DOHH2 (cell line): ENCODE measurements at regions not wholly inside any gene's neighbourhood (a gene's known extent, or its start where the extent isn't known, plus 50 kb on each side); places are given as distances from the start of the nearest gene placed in this dataset.

Experiments used
- H3F3A ChIP-seq: fragments of 200-600 bp; sonication (generic), shearing (Covaris generic); 2 replicates; pipeline ENCODE4 v1.6.0; 2016; ENCODE audit warnings: antibody characterized with exemption, mild to moderate bottlenecking; ENCODE audit not compliant: control insufficient read depth, insufficient read depth
- H3K27ac ChIP-seq: fragments of 200-600 bp; sonication (generic); 2 replicates; pipeline ENCODE4 v1.5.1; 2014; ENCODE audit warnings: low read depth, mild to moderate bottlenecking, low read length, moderate library complexity
- H3K27me3 ChIP-seq: fragments of 200-600 bp; sonication (generic); 2 replicates; pipeline ENCODE4 v1.6.1; 2014; ENCODE audit warnings: mild to moderate bottlenecking, low read length, mixed read lengths; ENCODE audit not compliant: control insufficient read depth
- H3K36me3 ChIP-seq: fragments of 200-600 bp; sonication (generic); 2 replicates; pipeline ENCODE4 v1.6.1; 2014; ENCODE audit warnings: mild to moderate bottlenecking, low read length, moderate library complexity, mixed read lengths; ENCODE audit not compliant: control insufficient read depth
- H3K4me1 ChIP-seq: fragments of 200-600 bp; sonication (generic); 2 replicates; pipeline ENCODE4 v1.6.1; 2014; ENCODE audit warnings: mild to moderate bottlenecking, low read length, mixed read lengths; ENCODE audit not compliant: control insufficient read depth
- H3K4me2 ChIP-seq: fragments of 200-600 bp; sonication (generic); 2 replicates; pipeline ENCODE4 v1.6.0; 2014; ENCODE audit warnings: mild to moderate bottlenecking, low read length, moderate library complexity
- H3K4me3 ChIP-seq: fragments of 200-600 bp; sonication (generic); 2 replicates; pipeline ENCODE4 v1.5.1; 2014; ENCODE audit warnings: mild to moderate bottlenecking, low read length, mixed read lengths
- H3K79me2 ChIP-seq: fragments of 200-600 bp; sonication (generic); 2 replicates; pipeline ENCODE4 v1.6.1; 2014; ENCODE audit warnings: mild to moderate bottlenecking, low read length, mixed read lengths; ENCODE audit not compliant: control insufficient read depth
- H3K9me2 ChIP-seq: fragments of 200-600 bp; sonication (generic); replicated peaks from 2 replicates; pipeline ENCODE4 v1.6.1; 2014; ENCODE audit warnings: mild to moderate bottlenecking, low read length, mixed read lengths; ENCODE audit not compliant: control insufficient read depth
- H3K9me3 ChIP-seq: fragments of 200-600 bp; sonication (generic); 2 replicates; pipeline ENCODE4 v1.6.1; 2014; ENCODE audit warnings: antibody characterized with exemption, low read length, mixed read lengths; ENCODE audit not compliant: control insufficient read depth, insufficient read depth
- H4K20me1 ChIP-seq: fragments of 200-600 bp; sonication (generic); 2 replicates; pipeline ENCODE4 v1.6.0; 2014; ENCODE audit warnings: low read depth, mild to moderate bottlenecking, antibody characterized with exemption, low read length, moderate library complexity; ENCODE audit not compliant: control insufficient read depth, insufficient read depth
- CTCF ChIP-seq: fragments of 200-600 bp; sonication (generic); IDR thresholded peaks from one replicate; pipeline ENCODE4 v1.5.1; 2014; ENCODE audit warnings: antibody characterized with exemption, mild to moderate bottlenecking, low read depth, low read length; ENCODE audit not compliant: poor library complexity, severe bottlenecking
- EZH2phosphoT487 ChIP-seq: fragments of 200-600 bp; sonication (generic); IDR thresholded peaks from 2 replicates; pipeline ENCODE4 v1.6.1; 2017; ENCODE audit warnings: borderline replicate concordance, mild to moderate bottlenecking, antibody characterized with exemption, low read length, moderate library complexity, mixed read lengths

GRCh38 chr2:199216253-199216652 lies 241.5 kb downstream of the SATB2 start:
- TF ChIP-seq EZH2phosphoT487 (no peak), CTCF (no peak)
- no peaks in the 10 kb centered on the region for H4K20me1 ChIP-seq
- H3K79me2 ChIP-seq: no peaks in the 10 kb centered on the region
- H3K4me3 ChIP-seq: no peak overlapping the region
- no peak overlapping the region for H3K27ac ChIP-seq
- no peaks in the 10 kb centered on the region for H3F3A ChIP-seq
- H3K27me3 ChIP-seq: no peaks in the 10 kb centered on the region
- H3K9me2 ChIP-seq: no peaks in the 10 kb centered on the region
- no peaks in the 10 kb centered on the region for H3K36me3 ChIP-seq
- H3K9me3 ChIP-seq: no peaks in the 10 kb centered on the region
- no peaks in the 10 kb centered on the region for H3K4me1 ChIP-seq
- H3K4me2 ChIP-seq: no peak overlapping the region

GRCh38 chr2:199207011-199207410 lies 250.7 kb downstream of the SATB2 start:
- H4K20me1 ChIP-seq: no peaks in the 10 kb centered on the region
- no peaks in the 10 kb centered on the region for H3K79me2 ChIP-seq
- H3K27me3 ChIP-seq: no peaks in the 10 kb centered on the region
- no peak overlapping the region for H3K4me3 ChIP-seq
- no peak overlapping the region for H3K4me2 ChIP-seq
- no peaks in the 10 kb centered on the region for H3K9me2 ChIP-seq
- H3K27ac ChIP-seq: no peak overlapping the region
- no peaks in the 10 kb centered on the region for H3K36me3 ChIP-seq
- no peaks in the 10 kb centered on the region for H3F3A ChIP-seq
- TF ChIP-seq CTCF (no peak), EZH2phosphoT487 (no peak)
- no peaks in the 10 kb centered on the region for H3K4me1 ChIP-seq
- no peaks in the 10 kb centered on the region for H3K9me3 ChIP-seq

GRCh38 chr2:199206536-199206935 lies 251.2 kb downstream of the SATB2 start:
- Histone ChIP-seq H3K4me3 (no peak overlapping the region), H3K36me3 (no peaks in the 10 kb centered on the region)

More at GRCh38 chr2:199206536-199206935, 251.2 kb downstream of the SATB2 start:
- H3F3A ChIP-seq: no peaks in the 10 kb centered on the region
- no peaks in the 10 kb centered on the region for H4K20me1 ChIP-seq
- no peaks in the 10 kb centered on the region for H3K79me2 ChIP-seq
- no peak overlapping the region for H3K4me2 ChIP-seq
- no peaks in the 10 kb centered on the region for H3K4me1 ChIP-seq
- H3K9me2 ChIP-seq: no peaks in the 10 kb centered on the region
- no peak overlapping the region for H3K27ac ChIP-seq
- no peaks in the 10 kb centered on the region for H3K9me3 ChIP-seq
- TF ChIP-seq CTCF: no peak
- no peak for TF ChIP-seq EZH2phosphoT487
- H3K27me3 ChIP-seq: no peaks in the 10 kb centered on the region
